ENCODE measurements at regions not wholly inside any gene's neighbourhood (a gene's known extent, or its start where the extent isn't known, plus 50 kb on each side); places are given as distances from the start of the nearest gene placed in this dataset.

DNA sequence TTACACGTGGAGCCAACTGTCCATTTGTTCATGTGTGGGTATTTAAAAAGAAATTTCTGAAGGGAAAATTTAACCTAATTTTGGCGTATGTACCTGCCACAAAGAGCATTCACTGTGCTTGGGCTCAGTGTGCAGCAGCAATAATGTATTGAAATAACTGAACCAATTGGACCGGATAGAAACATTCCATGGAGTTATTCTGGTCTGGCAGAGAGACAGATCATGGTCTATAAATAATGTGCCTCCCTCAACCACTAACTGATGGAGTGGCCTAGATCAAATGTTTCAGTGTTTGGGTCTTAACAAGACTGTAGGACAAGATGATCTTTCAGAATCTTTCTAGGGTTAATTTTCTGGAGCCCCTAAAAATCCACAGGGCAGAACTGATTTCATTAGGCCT, 469.7 kb downstream of the PRELID2 start:
- DNase-seq: no peak

DNA sequence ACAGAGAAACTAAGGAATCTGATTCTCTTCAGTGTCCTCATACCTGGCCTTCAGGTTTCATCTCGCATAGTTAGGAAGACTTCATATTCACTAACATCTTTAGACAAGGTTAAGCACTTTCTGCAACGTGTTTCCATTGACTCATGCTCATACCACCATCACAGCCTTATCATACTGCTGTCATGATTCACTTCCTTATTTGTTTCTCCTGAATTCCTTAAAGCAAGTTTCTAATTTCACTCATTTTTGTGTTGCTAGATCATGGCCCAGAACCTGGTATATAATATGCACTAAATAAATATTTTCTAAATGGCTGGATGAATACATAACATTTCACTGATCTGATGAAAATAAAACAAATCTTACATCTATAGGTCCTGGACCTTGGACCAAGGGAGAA, 472.9 kb downstream of the PRELID2 start:
- DNase-seq: no peak

DNA sequence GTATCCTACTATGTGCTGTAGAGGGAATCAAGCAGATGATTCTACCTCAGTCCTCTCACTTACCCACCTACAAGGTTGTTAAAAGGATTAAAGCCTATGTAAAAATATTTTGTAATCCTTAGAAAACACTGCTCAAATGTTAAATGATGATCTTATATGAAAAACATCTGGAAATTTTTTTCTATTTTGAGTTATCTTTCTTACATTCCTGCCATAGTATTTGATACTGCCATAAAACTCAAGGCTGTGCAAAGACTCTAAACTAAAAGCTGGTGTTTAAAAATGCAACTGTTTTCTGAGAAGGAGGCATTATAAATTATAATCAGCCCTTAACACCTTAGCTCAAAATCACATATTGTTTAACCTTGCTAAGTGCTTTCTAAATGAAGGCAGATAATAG, 474.2 kb downstream of the PRELID2 start:
- no peak for DNase-seq

DNA sequence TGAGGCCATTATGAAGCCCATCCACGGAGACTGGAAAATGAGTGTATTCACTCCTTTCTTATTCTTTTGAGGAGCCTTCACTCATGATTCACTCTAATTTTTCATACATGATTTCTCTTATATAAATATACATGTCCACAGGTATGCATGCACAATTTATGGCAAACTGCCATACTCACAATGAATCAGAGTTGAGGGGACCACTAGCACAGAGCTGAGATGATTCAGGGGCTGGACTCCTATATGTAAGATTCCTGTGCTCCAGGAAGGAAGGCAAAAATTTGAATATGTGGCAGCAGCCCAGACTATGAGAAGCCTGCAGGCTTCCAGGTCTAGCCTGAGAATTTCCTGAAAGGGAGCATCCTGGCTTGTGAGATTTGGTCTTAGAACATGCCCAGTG, 484.6 kb downstream of the PRELID2 start:
- DNase-seq: no peak

DNA sequence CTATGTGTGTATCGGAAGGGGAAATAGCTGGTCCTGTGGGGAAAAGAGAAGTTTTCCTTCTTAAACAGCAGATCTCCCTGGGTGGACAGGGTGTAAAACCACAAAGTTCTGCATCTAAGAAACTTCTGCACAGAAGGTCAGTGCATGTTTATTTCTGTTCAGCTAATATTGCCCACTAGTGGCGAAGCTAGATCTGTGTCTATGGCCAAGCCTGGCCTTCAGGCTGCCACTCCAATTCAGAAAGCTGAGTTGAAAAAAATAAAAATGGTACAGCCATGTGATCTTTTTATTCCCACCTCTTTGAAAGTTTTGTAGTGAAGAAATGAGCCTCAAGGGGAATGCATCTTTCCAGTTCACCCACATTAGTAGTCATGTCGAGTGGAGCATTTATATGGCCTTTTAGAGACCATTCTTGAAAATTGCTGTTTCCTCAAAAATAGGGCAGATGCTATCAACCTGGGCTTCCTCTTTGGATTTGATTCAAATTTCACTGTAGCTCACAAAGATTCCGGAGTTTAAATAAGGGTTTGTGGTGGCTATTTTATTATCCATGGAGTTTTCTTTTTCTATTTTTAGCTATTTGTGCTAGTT, 488.0 kb downstream of the PRELID2 start:
- DNase-seq: no peak

DNA sequence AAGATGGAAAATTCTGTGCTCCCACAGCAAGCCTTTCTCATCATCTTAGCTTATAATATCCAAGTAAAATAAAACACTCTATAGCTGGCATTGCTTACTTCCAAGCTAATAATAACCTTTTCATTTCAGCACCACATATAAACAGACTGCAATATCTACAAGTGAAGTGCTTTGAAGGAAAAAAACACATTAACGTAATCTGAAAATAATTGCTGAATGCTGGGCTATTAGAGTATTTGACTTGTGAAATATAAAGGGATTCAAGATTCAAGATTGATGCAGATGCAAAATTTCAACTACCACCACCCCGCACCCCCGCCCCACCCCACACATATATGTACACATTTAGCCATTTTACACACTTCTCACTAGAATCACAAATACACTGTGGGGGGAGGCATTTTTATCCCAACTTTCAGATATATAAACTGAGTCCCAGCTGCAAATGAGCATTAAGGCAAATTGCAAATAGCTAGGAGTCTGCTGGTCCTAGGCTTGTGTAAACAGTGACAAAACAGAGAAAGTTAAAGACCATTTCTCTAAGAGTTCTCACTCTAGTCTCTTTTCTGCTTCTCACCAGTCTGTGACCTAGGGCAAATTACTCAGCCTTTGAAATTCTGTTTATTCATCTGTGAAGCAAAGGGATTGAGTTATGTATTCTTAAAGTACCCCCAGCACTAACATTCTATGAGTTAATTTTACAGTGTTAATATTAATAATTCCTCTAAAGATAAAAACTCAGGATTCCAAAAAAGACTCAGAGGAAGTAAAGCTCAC, 489.4 kb downstream of the PRELID2 start:
- DNase-seq: no peak

DNA sequence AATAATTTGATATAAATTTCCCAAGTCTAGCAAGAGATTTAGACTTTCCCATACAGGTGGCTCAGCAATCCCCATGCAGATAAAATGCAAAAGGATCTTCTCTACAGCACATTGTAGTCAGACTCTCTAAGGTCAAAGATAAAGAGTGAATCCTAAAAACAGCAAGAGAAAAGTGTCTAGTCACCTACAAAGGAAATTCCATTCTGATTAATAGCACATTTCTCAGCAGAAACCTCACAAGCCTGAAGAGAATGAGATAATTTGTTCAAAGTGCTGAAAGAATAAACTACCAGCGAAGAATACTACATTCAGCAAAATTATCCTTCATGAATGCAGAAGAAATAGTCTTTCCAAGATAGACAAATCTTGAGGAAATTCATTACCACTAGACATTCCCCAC, 493.3 kb downstream of the PRELID2 start:
- no peak for DNase-seq

DNA sequence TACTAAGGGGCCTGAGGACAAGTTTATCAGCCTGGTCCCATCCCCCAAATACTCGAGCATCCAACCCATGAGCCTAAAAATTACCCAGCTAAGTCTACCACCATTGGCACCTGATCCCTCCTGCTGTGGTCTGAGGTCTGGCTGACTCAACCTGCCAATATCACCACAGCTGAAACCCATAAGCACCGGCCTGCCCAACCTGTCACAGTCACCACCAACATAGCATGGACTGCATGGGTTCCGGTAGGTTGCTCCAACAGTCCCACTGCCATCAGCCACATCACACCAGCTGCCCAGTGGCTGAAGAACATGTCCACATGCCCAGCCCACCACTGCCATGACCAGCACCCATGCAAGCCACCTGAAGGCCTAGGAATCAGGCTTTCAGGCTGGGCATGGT, 495.0 kb downstream of the PRELID2 start:
- no peak for DNase-seq

DNA sequence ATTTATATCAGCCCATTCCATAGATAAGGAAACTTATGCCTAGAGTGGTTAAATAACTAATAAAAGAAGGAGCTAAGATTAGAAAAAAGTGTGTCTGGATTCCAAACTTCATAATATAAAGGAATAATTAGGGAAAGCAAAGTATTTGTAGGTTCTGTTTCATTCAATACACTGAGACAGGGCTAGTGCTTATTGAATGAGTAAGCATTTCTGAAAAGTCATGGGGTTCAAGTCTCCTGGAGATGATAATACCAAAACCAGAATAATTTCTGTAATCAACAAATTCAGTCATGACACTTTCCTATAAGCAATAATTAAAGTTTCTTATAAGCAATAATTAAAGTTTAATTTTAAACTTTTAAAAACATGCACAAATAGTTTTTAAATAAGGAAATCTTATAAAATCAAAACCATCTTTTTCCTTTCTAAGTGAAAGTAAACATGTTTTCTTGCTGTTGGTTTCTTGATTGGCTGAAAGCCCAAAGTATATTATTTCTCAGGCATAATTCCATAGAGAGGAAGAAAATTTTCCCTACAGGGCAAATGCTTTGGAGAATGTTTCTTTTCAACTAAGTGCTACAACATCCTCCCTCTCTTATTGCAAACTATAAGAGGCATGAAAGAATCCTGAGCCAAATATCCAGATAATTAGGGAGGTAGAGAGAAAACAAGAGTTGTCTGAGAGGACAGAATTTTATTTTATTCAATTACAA, 510.2 kb downstream of the PRELID2 start:
- no peak for DNase-seq

DNA sequence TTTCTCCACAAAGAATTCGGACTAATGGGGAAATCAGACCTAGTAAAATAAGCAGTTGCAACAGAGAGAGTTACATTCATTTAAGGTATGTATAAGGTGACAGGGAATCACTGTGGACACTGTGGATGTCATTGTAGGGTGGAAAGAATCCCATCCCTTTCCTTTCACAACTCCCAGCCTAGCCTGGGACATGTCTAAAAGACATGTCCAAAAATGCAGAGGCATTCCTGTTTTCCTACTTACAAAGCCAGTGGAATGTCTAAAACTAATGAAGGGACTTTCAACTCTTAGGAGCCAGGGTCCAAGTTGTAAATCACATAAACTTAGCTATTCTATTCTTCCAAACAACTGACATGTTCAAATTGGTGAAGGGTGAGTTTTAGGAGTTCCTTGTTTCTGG, 511.0 kb downstream of the PRELID2 start:
- no peak for DNase-seq

DNA sequence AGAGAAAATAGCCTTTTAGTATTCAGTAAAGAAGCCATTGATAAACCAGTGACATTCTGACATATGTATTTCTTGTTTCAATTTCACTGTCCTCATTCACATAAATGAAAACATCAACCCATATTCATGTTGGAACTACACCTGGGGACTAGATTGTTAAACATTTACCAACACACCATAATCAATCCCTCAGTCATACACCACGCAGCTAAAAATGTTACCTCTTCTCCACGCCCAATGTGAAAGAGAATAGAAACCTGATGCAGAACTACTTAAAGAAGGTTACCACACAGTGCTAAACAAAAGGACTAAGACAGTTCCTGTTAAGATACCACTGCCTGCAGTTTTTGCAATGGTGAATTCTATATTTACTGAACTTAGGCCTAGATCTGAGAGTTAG, 518.9 kb downstream of the PRELID2 start:
- DNase-seq: no peak

DNA sequence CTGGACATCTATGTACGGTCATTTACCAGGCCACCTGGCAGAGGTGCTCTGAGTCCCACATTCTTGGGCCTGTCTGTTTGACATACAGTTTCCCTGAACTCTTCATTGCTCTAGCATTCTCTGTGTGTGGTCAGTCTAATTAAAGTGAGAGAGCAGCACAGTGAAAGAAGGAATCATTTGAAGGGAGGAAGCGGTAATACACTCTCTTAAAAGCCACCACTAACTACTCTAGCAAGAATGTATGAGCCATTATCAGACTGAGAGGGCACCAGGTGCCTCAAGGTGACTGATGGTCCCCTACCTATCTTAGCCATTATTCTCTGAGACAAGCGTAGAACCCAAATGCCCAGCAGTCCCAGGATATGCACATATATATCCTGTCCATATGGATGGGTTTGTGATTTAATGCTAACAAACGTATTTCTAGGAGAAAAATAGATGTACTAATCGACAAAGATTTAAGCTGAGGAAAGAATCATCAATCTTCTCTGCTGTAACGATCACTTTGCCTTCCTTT, 527.2 kb downstream of the PRELID2 start:
- no peak for DNase-seq

DNA sequence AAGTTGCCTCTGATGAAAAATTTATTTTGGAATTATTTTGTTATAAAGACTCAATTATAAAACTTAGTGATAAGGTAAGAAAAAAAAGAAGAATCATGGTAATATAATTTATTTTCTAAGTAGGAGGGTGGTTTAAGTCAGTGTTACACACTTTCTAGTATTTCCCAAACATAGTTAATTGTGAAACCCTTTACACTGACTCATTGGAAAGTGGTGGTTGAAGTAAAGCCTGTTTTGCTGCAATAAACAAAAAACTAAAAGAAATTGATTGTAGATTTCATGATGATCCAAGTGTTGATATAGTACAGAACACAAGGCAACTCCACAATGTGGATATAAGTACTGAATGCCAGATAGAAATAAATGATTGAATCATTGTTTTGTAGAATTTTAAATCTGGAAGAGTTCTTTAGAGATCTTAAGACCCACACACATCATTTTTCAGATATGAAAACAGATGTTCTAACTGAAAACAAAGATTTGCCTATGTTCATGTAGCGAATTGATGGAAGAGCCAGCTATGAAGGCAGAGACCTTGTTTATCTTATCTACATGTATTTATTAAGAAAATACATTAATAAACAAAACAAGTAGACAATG, 539.8 kb downstream of the PRELID2 start:
- no peak for DNase-seq

DNA sequence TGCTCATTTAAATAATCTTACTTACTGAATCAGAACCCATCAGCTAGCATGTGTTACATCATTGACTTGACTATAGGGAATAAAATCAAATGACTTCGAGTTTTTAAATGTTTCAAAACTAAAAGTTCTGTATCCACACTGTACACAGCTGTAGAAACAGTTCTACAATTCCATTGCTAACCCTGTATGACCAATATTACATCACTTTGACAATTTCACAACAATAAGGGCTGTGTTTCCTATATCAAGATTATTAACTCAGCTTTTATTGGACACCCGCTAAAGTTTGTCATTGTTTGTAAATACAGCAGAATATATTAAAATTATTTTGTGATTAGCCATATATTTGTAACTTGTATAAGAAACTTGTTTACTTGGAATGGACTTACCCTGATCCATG, 540.8 kb downstream of the PRELID2 start:
- no peak for DNase-seq

DNA sequence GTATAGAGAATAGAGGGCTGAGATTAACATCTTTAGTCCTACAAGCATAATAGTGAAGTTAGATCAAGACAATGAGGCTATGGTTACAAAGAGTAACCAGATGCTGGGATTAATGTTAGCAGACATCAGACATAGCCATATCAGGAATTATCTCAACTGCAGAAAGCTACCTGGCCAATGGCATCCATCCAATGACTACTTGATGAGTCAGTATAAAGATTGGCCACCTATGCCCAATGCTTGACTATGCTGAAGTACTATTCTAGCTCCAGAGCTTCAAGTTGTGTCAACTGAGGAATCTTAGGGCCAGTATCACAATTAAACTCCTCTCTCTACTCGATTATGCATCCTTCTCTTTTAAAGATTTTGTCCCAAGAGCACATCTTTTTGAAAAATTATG, 541.4 kb downstream of the PRELID2 start:
- no peak for DNase-seq

DNA sequence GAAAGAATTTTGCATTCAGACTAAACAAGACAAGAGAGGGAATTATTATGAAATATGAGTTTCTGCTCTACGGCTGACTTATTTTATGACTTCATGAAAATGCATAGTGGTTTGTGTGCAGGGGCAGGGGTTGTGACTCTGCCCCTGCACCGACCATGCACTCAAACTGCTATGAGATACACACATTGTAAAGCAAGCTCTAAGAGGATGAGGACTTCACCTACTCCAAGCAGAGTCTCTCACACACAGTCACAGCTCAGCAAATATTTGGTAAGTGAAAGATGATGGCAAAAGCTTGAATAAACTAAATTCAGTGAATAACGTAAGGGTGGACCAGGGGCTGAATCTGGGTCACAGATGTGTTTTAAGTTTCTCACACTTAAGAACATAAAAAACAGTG, 542.9 kb downstream of the PRELID2 start:
- DNase-seq: no peak

DNA sequence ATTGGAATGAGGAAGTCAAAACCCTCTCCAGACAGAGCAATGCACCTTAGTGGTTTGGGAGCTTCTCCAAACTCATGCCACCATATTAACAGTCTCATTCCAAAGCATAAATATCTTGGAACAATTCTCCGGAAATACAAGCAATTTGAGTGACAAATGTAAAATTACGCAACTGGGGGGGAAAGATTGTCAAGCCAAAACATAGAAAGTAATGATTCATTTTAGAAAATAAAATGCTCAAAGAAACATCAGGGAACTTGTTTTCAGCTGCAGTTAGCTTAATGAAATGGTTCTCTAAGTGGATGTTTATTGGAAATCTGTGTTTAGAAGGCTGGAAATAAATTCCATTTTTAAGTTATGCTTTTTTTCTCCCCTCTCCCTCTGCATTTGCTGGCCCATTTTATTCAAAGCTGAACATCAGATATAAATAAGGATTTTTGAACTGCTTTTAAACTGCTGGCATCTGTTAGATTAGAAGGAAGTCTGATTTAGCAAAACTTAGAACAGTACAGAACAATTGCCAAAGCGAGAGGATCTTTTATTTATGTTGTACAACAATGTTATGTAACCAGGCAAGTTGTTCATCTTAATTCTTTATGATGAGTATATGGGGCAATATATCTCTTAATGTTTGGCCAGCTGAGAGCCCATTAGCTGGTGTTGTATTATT, 551.9 kb downstream of the PRELID2 start:
- no peak for DNase-seq

DNA sequence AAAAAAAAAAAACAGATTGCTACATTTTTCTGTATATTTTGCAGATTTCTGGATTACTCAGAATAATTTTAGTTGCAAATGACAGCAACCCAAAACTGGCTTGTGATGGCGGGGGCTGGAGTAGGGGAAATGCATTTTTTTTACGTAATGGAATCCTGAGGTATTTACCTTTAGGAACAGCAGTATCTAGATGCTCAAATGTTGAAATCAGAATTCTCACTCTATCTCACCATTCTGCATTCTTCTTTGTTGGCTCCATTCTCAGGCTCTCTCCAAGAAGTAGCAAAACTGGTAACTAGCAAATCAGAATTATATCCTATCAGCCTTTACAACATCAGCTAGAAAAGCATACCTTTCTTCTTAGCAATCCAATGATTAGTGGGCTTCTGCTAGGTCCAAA, 554.3 kb downstream of the PRELID2 start:
- DNase-seq: no peak

DNA sequence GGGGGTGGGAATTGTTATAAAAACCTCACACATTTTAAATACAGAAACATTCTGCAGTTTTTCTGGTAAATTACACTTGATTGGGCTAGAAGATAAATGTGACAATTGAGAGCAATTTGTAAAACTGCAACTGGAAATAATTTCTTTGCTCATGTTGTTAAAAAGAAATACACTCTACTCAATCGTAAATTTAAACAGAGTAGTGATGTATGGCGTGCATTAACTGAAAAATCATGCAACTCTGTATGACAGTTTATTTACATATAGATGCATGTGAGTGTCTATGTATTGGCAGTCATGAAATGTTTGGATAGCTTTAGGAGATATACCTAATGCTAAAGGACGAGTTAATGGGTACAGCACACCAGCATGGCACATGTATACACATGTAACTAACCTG, 554.9 kb downstream of the PRELID2 start:
- no peak for DNase-seq

DNA sequence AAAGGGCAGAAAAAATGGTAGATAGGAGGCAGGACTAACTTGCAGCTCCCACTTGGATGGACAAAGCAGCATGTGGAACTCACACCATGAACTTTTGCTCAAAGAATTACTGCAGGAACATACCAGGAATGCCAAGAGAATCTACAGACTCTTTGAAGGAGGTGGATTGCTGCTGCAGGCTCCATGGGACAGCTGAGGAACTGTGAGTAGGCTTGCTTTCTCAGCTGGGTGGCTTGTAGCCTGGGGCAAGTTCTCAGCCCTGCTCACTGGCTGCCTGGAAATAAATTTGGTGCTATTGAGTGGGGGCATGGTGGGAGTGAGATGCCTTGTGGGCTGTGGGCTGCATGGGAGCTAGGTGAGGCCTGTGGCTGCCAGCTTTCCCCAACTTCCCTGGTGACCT, 574.5 kb downstream of the PRELID2 start:
- DNase-seq: no peak

DNA sequence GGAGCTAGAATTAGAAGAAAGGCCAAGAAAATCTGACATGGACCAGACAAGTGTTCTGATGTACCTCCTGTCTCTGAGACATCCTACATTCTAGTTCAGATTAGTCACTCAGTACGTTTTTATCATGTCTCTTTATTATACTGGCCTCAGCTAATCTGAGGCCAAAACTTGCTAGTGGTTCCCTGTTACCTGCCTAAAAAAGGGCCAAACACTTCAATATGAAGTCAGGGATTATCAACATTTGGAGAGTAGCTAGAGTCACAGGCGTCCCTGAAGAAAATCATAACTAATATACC, 587.4 kb downstream of the PRELID2 start:
- no peak for DNase-seq
